Sigmoid colon (tissue), 6 donors: ENCODE measurements at regions not wholly inside any gene's neighbourhood (a gene's known extent, or its start where the extent isn't known, plus 50 kb on each side); places are given as distances from the start of the nearest gene placed in this dataset.

Experiments
- DNase-seq: peaks from one replicate; pipeline ENCODE4 v3.0.0-alpha.2; 2019
- H3K27ac ChIP-seq, 4 donors: fragments of 200-600 bp; sonication (generic); one replicate each; pipeline ENCODE4 v1.5.1; 2016 to 2019; ENCODE audit warnings: mild to moderate bottlenecking in 1 of 4
- H3K27me3 ChIP-seq, 3 donors: fragments of 200-600 bp; sonication (generic); one replicate each; pipeline ENCODE4 v1.5.1; 2019; ENCODE audit warnings: mild to moderate bottlenecking in 1 of 3
- H3K36me3 ChIP-seq, 4 donors: fragments of 200-600 bp; sonication (generic); one replicate each; pipeline ENCODE4 v1.5.1; 2016 to 2019
- H3K4me1 ChIP-seq, 4 donors: fragments of 200-600 bp; sonication (generic); one replicate each; pipeline ENCODE4 v1.5.1; 2017 to 2019
- H3K4me3 ChIP-seq, 4 donors: fragments of 200-600 bp; sonication (generic); one replicate each; pipeline ENCODE4 v1.5.1; 2017 to 2019; ENCODE audit warnings: mild to moderate bottlenecking in 2 of 4, moderate library complexity in 1 of 4
- H3K9me3 ChIP-seq, 4 donors: fragments of 200-600 bp in 3 of 4; sonication (generic) in 3 of 4; one replicate each; pipeline versions ENCODE4 v1.5.1 to v1.6.1; 2013 to 2019
- EP300 ChIP-seq, 4 donors: sonication (generic); formaldehyde crosslinking; IDR thresholded peaks; one replicate each; pipeline ENCODE4 v1.6.1; 2017; ENCODE audit warnings: antibody characterized with exemption in 4 of 4
- POLR2A ChIP-seq, 2 donors: fragments of 450-650 bp; IDR thresholded peaks; one replicate each; pipeline ENCODE4 v1.6.1; 2016; ENCODE audit warnings: antibody characterized with exemption in 2 of 2, mild to moderate bottlenecking in 2 of 2, moderate library complexity in 2 of 2
- POLR2AphosphoS5 ChIP-seq, 4 donors: sonication (generic); formaldehyde crosslinking; IDR thresholded peaks; one replicate each; pipeline ENCODE4 v1.6.1; 2017; ENCODE audit warnings: antibody characterized with exemption in 4 of 4
- WGBS, 2 donors: extraction: QIAGEN DNeasy Blood & Tissue Kit; methylation state at CpG; one replicate each; pipeline ENCODE4 v1.1.7; 2013; 5-methylcytosine and 5-hydroxymethylcytosine counted together
- intact Hi-C: fragments of 100-400 bp; cut with DNase I; formaldehyde crosslinking; loops from one replicate; pipeline ENCODE4 v1.15.1; 2023
- TF ChIP-seq, protein P1 (sequence below), 4 experiments: fragments of 450-650 bp in 3 of 4; fragments of 200-600 bp in 1 of 4; IDR thresholded peaks; one replicate each; pipeline ENCODE4 v1.5.1; 2016 to 2019; ENCODE audit warnings: antibody characterized with exemption in 4 of 4, mild to moderate bottlenecking in 3 of 4, moderate library complexity in 2 of 4
- donor health status: healthy with polysubstance abuse.
- donor health status: healthy.

- no peak overlapping the region for H3K4me3 ChIP-seq
- H3K27ac ChIP-seq = no peak overlapping the region
- WGBS, 2 donors = 57 to 75% methylated on average over 6 of the region's 6 CpGs
- no peaks in the 10 kb centered on the region for H3K36me3 ChIP-seq
- H3K4me1 ChIP-seq = peaks cover 0 to 23% (median 10%) of the 10 kb centered on the region in 4 donors
- H3K9me3 ChIP-seq = no peaks in the 10 kb centered on the region
- intact Hi-C loops = loop anchor here (5.0 kb wide), 2 partner anchors 56 to 509 kb away; no protein-coding TSS in a partner anchor
- TF ChIP-seq EP300 (IDR thresholded peaks at IDR 0.05) = no peak
- TF ChIP-seq POLR2A (IDR thresholded peaks at IDR 0.05) = no peak
- TF ChIP-seq, protein P1, sequence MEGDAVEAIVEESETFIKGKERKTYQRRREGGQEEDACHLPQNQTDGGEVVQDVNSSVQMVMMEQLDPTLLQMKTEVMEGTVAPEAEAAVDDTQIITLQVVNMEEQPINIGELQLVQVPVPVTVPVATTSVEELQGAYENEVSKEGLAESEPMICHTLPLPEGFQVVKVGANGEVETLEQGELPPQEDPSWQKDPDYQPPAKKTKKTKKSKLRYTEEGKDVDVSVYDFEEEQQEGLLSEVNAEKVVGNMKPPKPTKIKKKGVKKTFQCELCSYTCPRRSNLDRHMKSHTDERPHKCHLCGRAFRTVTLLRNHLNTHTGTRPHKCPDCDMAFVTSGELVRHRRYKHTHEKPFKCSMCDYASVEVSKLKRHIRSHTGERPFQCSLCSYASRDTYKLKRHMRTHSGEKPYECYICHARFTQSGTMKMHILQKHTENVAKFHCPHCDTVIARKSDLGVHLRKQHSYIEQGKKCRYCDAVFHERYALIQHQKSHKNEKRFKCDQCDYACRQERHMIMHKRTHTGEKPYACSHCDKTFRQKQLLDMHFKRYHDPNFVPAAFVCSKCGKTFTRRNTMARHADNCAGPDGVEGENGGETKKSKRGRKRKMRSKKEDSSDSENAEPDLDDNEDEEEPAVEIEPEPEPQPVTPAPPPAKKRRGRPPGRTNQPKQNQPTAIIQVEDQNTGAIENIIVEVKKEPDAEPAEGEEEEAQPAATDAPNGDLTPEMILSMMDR (IDR thresholded peaks at IDR 0.05) = no peak
- no peak for TF ChIP-seq POLR2AphosphoS5 (IDR thresholded peaks at IDR 0.05)
- H3K27me3 ChIP-seq = no peaks in the 10 kb centered on the region
- no peak for DNase-seq
These were observed 134.1 kb upstream of the TUT7 start for GRCh38 chr9:86488345-86488744.

DNA sequence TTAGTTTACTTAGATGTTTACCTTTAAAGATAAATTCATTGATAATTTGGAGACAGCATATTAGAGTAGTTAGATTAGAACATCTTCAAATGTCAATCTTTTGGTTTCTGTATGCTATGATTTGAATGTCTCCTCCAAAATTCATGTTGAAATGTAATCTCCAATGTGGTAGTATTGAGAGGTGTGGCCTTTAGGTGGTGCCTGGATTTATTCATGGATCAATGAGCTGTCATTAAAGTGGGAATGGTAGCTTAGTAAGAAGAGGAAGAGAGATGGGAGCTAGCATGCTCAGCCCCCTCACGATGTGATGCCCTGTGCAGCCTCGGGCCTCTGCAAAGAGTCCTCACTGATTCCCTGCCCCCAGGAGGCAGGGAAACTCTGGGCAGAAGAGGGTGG, 133.6 kb upstream of the TUT7 start:
- TF ChIP-seq EP300 (IDR thresholded peaks at IDR 0.05) (no peak), POLR2AphosphoS5 (IDR thresholded peaks at IDR 0.05) (no peak), POLR2A (IDR thresholded peaks at IDR 0.05) (no peak)
- TF ChIP-seq, protein P1 (IDR thresholded peaks at IDR 0.05) = no peak
- no peak overlapping the region for H3K27ac ChIP-seq
- intact Hi-C loops = loop anchor here (1.0 to 5.0 kb wide), 4 partner anchors 56 to 836 kb away; no protein-coding TSS in a partner anchor
- H3K27me3 ChIP-seq = no peaks in the 10 kb centered on the region
- WGBS, 2 donors = 77 to 85% methylated on average over 2 of the region's 2 CpGs
- H3K4me3 ChIP-seq = no peak overlapping the region
- H3K9me3 ChIP-seq = no peaks in the 10 kb centered on the region
- peaks cover 0 to 23% (median 10%) of the 10 kb centered on the region in 4 donors for H3K4me1 ChIP-seq
- no peak for DNase-seq
- H3K36me3 ChIP-seq = no peaks in the 10 kb centered on the region

DNA sequence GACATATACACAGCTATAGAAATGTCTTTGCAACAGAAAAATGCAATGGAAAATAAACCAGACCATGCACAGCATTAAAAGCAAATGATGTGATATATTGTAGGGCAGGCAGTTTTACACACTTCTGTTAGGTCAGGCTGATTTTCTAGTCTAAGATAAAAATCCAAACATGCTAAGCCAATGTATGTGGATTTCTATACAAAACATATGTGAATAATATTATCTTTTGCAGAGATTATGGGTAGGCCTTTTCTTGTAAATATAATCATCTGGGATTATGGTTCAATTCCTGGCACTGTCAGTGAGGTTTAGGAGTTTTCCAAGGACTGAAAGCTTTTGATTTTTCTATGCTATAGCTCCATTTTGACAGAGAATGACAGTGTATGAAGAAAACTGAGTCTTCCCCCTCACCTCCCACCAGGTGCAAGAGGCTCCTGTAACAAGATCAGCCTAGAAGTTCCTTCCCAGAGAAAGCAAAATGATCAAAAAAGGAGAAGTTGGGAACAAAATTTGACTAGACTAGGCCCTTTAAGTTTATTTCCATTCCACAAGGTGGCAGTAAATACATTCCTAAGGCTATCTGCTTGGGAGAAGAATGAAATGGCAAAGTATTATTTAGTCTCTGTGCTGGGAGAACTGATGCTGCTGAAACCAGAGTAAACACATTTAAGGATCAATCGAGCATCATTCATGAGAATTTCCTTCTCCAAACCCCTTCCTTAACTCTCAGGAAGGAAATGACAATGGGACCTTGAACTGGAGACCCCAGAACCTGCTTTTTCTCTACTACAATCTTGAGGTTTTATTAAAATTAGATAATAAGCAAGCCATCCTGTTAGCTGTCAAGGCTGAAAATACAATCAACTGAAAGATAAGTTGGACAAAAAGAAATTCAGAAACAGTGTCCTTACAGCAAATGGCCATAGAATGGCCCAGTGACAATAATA, 133.0 kb upstream of the TUT7 start:
- DNase-seq = no peak
- WGBS, 2 donors = 0 to 4% methylated on average over 1 of the region's 1 CpG
- intact Hi-C loops = loop anchor here (1.0 to 5.0 kb wide), 4 partner anchors 55 to 837 kb away; no protein-coding TSS in a partner anchor

GRCh38 chr9:86485359-86485758, 131.1 kb upstream of the TUT7 start:
- peaks cover 0 to 13% (median 3%) of the 10 kb centered on the region in 4 donors for H3K4me1 ChIP-seq
- TF ChIP-seq POLR2AphosphoS5 (IDR thresholded peaks at IDR 0.05) (no peak), EP300 (IDR thresholded peaks at IDR 0.05) (no peak), POLR2A (IDR thresholded peaks at IDR 0.05) (no peak)
- TF ChIP-seq, protein P1 (IDR thresholded peaks at IDR 0.05) = no peak
- no peaks in the 10 kb centered on the region for H3K27me3 ChIP-seq
- 44 to 52% methylated on average over 5 of the region's 5 CpGs for WGBS, 2 donors
- H3K27ac ChIP-seq = no peak overlapping the region
- intact Hi-C loops = loop anchor here (5.0 kb wide), 2 partner anchors 53 to 512 kb away; no protein-coding TSS in a partner anchor
- no peaks in the 10 kb centered on the region for H3K9me3 ChIP-seq
- no peaks in the 10 kb centered on the region for H3K36me3 ChIP-seq
- DNase-seq = no peak
- no peak overlapping the region for H3K4me3 ChIP-seq

More for the DNA sequence above, 133.0 kb upstream of the TUT7 start:
- Histone ChIP-seq H3K36me3 (no peaks in the 10 kb centered on the region), H3K9me3 (no peaks in the 10 kb centered on the region), H3K27me3 (no peaks in the 10 kb centered on the region), H3K4me1 (peaks cover 0 to 22% (median 7%) of the 10 kb centered on the region in 4 donors), H3K4me3 (no peak overlapping the region), H3K27ac (peak overlapping the region in 1 of 4 donors; percentile 52)
- no peak for TF ChIP-seq POLR2AphosphoS5 (IDR thresholded peaks at IDR 0.05)
- TF ChIP-seq, protein P1 (IDR thresholded peaks at IDR 0.05) = peak; percentile 61 to 66 (median 65)
